ENCODE measurements at regions not wholly inside any gene's neighbourhood (a gene's known extent, or its start where the extent isn't known, plus 50 kb on each side); places are given as distances from the start of the nearest gene placed in this dataset.

GRCh38 chr22:47295982-47296381, 533.5 kb downstream of the TBC1D22A start:
- TF ChIP-seq POLR2A (IDR thresholded peaks at IDR 0.05) (no peak), CTCF (IDR thresholded peaks at IDR 0.05) (no peak)

Measured in adrenal gland (tissue), 5 donors.